ENCODE measurements at regions not wholly inside any gene's neighbourhood (a gene's known extent, or its start where the extent isn't known, plus 50 kb on each side); places are given as distances from the start of the nearest gene placed in this dataset.
"Not testable (repeated sequence)": the region's sequence is repeated elsewhere in the genome, so short reads cannot be mapped to it uniquely, and the experiment has no call there.

GRCh38 chr21:34219334-34220060 lies 144.3 kb upstream of the KCNE2 start:
- DNase-seq: no peak

GRCh38 chr21:34220556-34221195 lies 143.1 kb upstream of the KCNE2 start:
- DNase-seq: no peak

GRCh38 chr21:34221331-34222030 lies 142.3 kb upstream of the KCNE2 start:
- no peak for DNase-seq

GRCh38 chr21:34222031-34222335 lies 141.8 kb upstream of the KCNE2 start:
- DNase-seq: no peak

- DNase-seq: no peak
Observed at GRCh38 chr21:34223376-34223775, 140.4 kb upstream of the KCNE2 start.

GRCh38 chr21:34227386-34227852 lies 136.4 kb upstream of the KCNE2 start:
- no peak for DNase-seq

GRCh38 chr21:34228792-34229191 lies 135.0 kb upstream of the KCNE2 start:
- no peak for DNase-seq

GRCh38 chr21:34229353-34229752 lies 134.5 kb upstream of the KCNE2 start:
- no peak for DNase-seq

GRCh38 chr21:34233741-34234140 lies 130.1 kb upstream of the KCNE2 start:
- DNase-seq: not testable (repeated sequence)

GRCh38 chr21:34235514-34235913 lies 128.3 kb upstream of the KCNE2 start:
- no peak for DNase-seq

- no peak for DNase-seq
Observed at GRCh38 chr21:34242973-34243372, 120.8 kb upstream of the KCNE2 start.

GRCh38 chr21:34243562-34243961 lies 120.2 kb upstream of the KCNE2 start:
- DNase-seq: no peak

- no peak for DNase-seq
Observed at GRCh38 chr21:34252751-34253150, 111.1 kb upstream of the KCNE2 start.

GRCh38 chr21:34255073-34255472 lies 108.7 kb upstream of the KCNE2 start:
- DNase-seq: no peak

GRCh38 chr21:34260277-34261008 lies 103.4 kb upstream of the KCNE2 start:
- DNase-seq: no peak

GRCh38 chr21:34261841-34262468 lies 101.9 kb upstream of the KCNE2 start:
- DNase-seq: no peak

- no peak for DNase-seq
Observed at GRCh38 chr21:34262469-34262845, 101.3 kb upstream of the KCNE2 start.

- no peak for DNase-seq
Observed at GRCh38 chr21:34263629-34264028, 100.2 kb upstream of the KCNE2 start.

- no peak for DNase-seq
Observed at GRCh38 chr21:34266351-34266750, 97.5 kb upstream of the KCNE2 start.

GRCh38 chr21:34268493-34268892 lies 95.3 kb upstream of the KCNE2 start:
- no peak for DNase-seq

- no peak for DNase-seq
Observed at GRCh38 chr21:34270411-34270810, 93.4 kb upstream of the KCNE2 start.

- DNase-seq: no peak
Observed at GRCh38 chr21:34271189-34271851, 92.5 kb upstream of the KCNE2 start.

Data from activated naive CD4-positive, alpha-beta T cell (primary cell).